ENCODE measurements at regions not wholly inside any gene's neighbourhood (a gene's known extent, or its start where the extent isn't known, plus 50 kb on each side); places are given as distances from the start of the nearest gene placed in this dataset.

DNA sequence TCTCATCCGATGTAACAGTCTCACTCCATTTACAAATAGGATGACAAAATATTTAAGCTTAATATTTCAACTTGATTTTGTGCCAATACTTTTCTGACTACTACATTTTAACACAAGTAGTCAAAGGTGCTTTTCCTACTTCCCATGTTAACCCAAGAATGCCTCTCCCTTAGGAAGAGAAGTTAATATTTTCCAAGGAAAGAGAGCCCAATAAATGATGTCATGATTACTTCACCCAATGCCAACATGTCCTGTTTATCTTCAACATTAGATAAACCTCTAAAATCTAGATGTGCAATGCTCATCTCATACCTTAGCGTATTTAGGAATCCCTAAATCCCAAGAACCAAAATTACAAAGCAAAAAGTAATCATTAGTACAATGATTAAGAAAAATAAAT, 156.7 kb upstream of the TENT5A start:
- TF ChIP-seq, protein P1, sequence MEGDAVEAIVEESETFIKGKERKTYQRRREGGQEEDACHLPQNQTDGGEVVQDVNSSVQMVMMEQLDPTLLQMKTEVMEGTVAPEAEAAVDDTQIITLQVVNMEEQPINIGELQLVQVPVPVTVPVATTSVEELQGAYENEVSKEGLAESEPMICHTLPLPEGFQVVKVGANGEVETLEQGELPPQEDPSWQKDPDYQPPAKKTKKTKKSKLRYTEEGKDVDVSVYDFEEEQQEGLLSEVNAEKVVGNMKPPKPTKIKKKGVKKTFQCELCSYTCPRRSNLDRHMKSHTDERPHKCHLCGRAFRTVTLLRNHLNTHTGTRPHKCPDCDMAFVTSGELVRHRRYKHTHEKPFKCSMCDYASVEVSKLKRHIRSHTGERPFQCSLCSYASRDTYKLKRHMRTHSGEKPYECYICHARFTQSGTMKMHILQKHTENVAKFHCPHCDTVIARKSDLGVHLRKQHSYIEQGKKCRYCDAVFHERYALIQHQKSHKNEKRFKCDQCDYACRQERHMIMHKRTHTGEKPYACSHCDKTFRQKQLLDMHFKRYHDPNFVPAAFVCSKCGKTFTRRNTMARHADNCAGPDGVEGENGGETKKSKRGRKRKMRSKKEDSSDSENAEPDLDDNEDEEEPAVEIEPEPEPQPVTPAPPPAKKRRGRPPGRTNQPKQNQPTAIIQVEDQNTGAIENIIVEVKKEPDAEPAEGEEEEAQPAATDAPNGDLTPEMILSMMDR (IDR thresholded peaks at IDR 0.05): no peak
- no peak for TF ChIP-seq POLR2A (IDR thresholded peaks at IDR 0.05)
